PC-9 (cell line): ENCODE measurements at regions not wholly inside any gene's neighbourhood (a gene's known extent, or its start where the extent isn't known, plus 50 kb on each side); places are given as distances from the start of the nearest gene placed in this dataset.

Source experiments
- CTCF ChIP-seq: fragments of 200-600 bp; sonication (generic); conservative IDR thresholded peaks from 2 replicates; pipeline ENCODE4 v1.6.1; 2017; ENCODE audit warnings: mixed run types, antibody characterized with exemption, mild to moderate bottlenecking, moderate library complexity
- EZH2 ChIP-seq: fragments of 200-600 bp; sonication (generic); IDR thresholded peaks from 2 replicates; pipeline ENCODE4 v1.8.0; 2017; ENCODE audit warnings: antibody characterized with exemption, low read depth

- TF ChIP-seq CTCF (no peak), EZH2 (no peak)
Measured at GRCh38 chr5:5650949-5651348, 228.5 kb downstream of the ICE1 start.
